ENCODE measurements at regions not wholly inside any gene's neighbourhood (a gene's known extent, or its start where the extent isn't known, plus 50 kb on each side); places are given as distances from the start of the nearest gene placed in this dataset.

GRCh38 chr1:4500441-4500840 lies 154.0 kb upstream of the AJAP1 start:
- ChIA-PET CTCF (no interaction called here), POLR2A (no interaction called here)
- DNase-seq (ENCODE audit: low read depth, low spot score) (no peak), ATAC-seq (no peak)
- intact Hi-C loops (cut with micrococcal nuclease; ENCODE audit: unreplicated experiment) (no loop called here), in situ Hi-C loops (cut with HindIII; ENCODE audit: low pct_unique_long_range_greater_than_20kb, low sequenced_read_pairs) (no loop called here)
- Histone ChIP-seq H3K4me1 (ENCODE audit: control insufficient read depth, insufficient read depth, low read length) (no peaks in the 10 kb centered on the region), H3K27ac (ENCODE audit: low read length) (no peak overlapping the region), H3K4me3 (ENCODE audit: low read depth in 2 of 2, low read length in 2 of 2) (no peak overlapping the region), H3K36me3 (ENCODE audit: control insufficient read depth, insufficient read depth, low read length) (no peaks in the 10 kb centered on the region), H3K27me3 (ENCODE audit: control insufficient read depth, insufficient read depth, low read length) (no peaks in the 10 kb centered on the region; the same call in 1 of the 2 replicates), H3K9me3 (ENCODE audit: control insufficient read depth, insufficient read depth, low read depth, low read length) (no peaks in the 10 kb centered on the region)
- TF ChIP-seq REST (IDR thresholded peaks at IDR 0.05; ENCODE audit: insufficient read depth in 1 of 2, low read depth in 2 of 2, low read length in 1 of 2) (no peak), TCF7L2 (IDR thresholded peaks at IDR 0.05; ENCODE audit: low read depth, low read length) (no peak), POLR2AphosphoS5 (IDR thresholded peaks at IDR 0.05; ENCODE audit: low read depth, low read length) (no peak), CTCF (IDR thresholded peaks at IDR 0.05) (no peak), SIN3A (IDR thresholded peaks at IDR 0.05; ENCODE audit: borderline replicate concordance, insufficient read depth, low read depth, low read length) (no peak)
- no TSS peak for BruUV-seq (replicated peaks)

GRCh38 chr1:4506591-4506990 lies 147.8 kb upstream of the AJAP1 start:
- ChIA-PET POLR2A (no interaction called here), CTCF (no interaction called here)
- DNase-seq (ENCODE audit: low read depth, low spot score): no peak
- Histone ChIP-seq H3K27ac (ENCODE audit: low read length) (no peak overlapping the region), H3K4me3 (ENCODE audit: low read depth in 2 of 2, low read length in 2 of 2) (no peak overlapping the region), H3K27me3 (ENCODE audit: control insufficient read depth, insufficient read depth, low read length) (no peaks in the 10 kb centered on the region; the same call in 1 of the 2 replicates), H3K4me1 (ENCODE audit: control insufficient read depth, insufficient read depth, low read length) (no peaks in the 10 kb centered on the region), H3K9me3 (ENCODE audit: control insufficient read depth, insufficient read depth, low read depth, low read length) (no peaks in the 10 kb centered on the region), H3K36me3 (ENCODE audit: control insufficient read depth, insufficient read depth, low read length) (no peaks in the 10 kb centered on the region)
- intact Hi-C loops (cut with micrococcal nuclease; ENCODE audit: unreplicated experiment) (no loop called here), in situ Hi-C loops (cut with HindIII; ENCODE audit: low pct_unique_long_range_greater_than_20kb, low sequenced_read_pairs) (no loop called here)
- BruUV-seq (replicated peaks): no TSS peak
- TF ChIP-seq POLR2AphosphoS5 (IDR thresholded peaks at IDR 0.05; ENCODE audit: low read depth, low read length) (no peak), REST (IDR thresholded peaks at IDR 0.05; ENCODE audit: insufficient read depth in 1 of 2, low read depth in 2 of 2, low read length in 1 of 2) (no peak), SIN3A (IDR thresholded peaks at IDR 0.05; ENCODE audit: borderline replicate concordance, insufficient read depth, low read depth, low read length) (no peak), TCF7L2 (IDR thresholded peaks at IDR 0.05; ENCODE audit: low read depth, low read length) (no peak), CTCF (IDR thresholded peaks at IDR 0.05) (no peak)
- no peak for ATAC-seq

All from Panc1 (cell line).